Stomach (tissue), 8 donors: ENCODE measurements at regions not wholly inside any gene's neighbourhood (a gene's known extent, or its start where the extent isn't known, plus 50 kb on each side); places are given as distances from the start of the nearest gene placed in this dataset.
A peak's percentile ranks its signal among the peaks of the same experiment; 100 is the strongest.

Source experiments
- DNase-seq, 2 donors: peaks; one replicate each; pipeline versions ENCODE4 v3.0.0 to v3.0.0-alpha.2; 2013 to 2019
- H3K27ac ChIP-seq, 5 donors: fragments of 200-600 bp in 4 of 5; sonication (generic) in 4 of 5; one replicate each; pipeline ENCODE4 v1.5.1; 2013 to 2019; ENCODE audit warnings: mild to moderate bottlenecking in 1 of 5, moderate library complexity in 1 of 5
- H3K27me3 ChIP-seq, 3 donors: fragments of 200-600 bp; sonication (generic); one replicate each; pipeline ENCODE4 v1.5.1; 2017 to 2019; ENCODE audit warnings: mixed run types in 1 of 3
- H3K36me3 ChIP-seq, 4 donors: fragments of 200-600 bp; sonication (generic); 1 replicate in 3 of 4; 2 replicates in 1 of 4; pipeline ENCODE4 v1.5.1; 2016 to 2019
- H3K4me1 ChIP-seq, 4 donors: fragments of 200-600 bp; sonication (generic); one replicate each; pipeline ENCODE4 v1.5.1; 2016 to 2019
- H3K4me3 ChIP-seq, 4 donors: fragments of 200-600 bp; sonication (generic) in 3 of 4; one replicate each; pipeline ENCODE4 v1.5.1; 2016 to 2019; ENCODE audit warnings: mild to moderate bottlenecking in 1 of 4
- H3K9me3 ChIP-seq, 4 donors: fragments of 200-600 bp; sonication (generic); one replicate each; pipeline ENCODE4 v1.5.1; 2016 to 2019
- CTCF ChIP-seq, 7 experiments: fragments of 450-650 bp in 4 of 7; fragments of 200-600 bp in 3 of 7; sonication (generic) in 3 of 7; IDR thresholded peaks; one replicate each; pipeline ENCODE4 v1.5.1; 2016 to 2019; ENCODE audit warnings: antibody characterized with exemption in 7 of 7, control low read depth in 2 of 7, mild to moderate bottlenecking in 1 of 7
- EP300 ChIP-seq: sonication (generic); formaldehyde crosslinking; IDR thresholded peaks from one replicate; pipeline ENCODE4 v1.6.1; 2017; ENCODE audit warnings: antibody characterized with exemption
- POLR2A ChIP-seq, 4 donors: fragments of 450-650 bp; IDR thresholded peaks; one replicate each; pipeline ENCODE4 v1.6.1; 2016; ENCODE audit warnings: antibody characterized with exemption in 4 of 4, control low read depth in 2 of 4, mild to moderate bottlenecking in 1 of 4, moderate library complexity in 1 of 4
- POLR2AphosphoS5 ChIP-seq, 3 donors: sonication (generic); formaldehyde crosslinking; IDR thresholded peaks; one replicate each; pipeline ENCODE4 v1.6.1; 2016; ENCODE audit warnings: antibody characterized with exemption in 3 of 3
- WGBS, 5 donors: extraction: QIAGEN DNeasy Blood & Tissue Kit in 3 of 5; methylation state at CpG; one replicate each; pipeline versions ENCODE4 v1.1.5 to v1.1.7; 2013 to 2018; 5-methylcytosine and 5-hydroxymethylcytosine counted together
- intact Hi-C: fragments of 100-400 bp; cut with DNase I; formaldehyde crosslinking; loops from one replicate; pipeline ENCODE4 v1.15.1; 2023; ENCODE audit warnings: low total_unique reads
- donor health status: healthy with polysubstance abuse.
- donor health status: Bipolar disorder and iron deficiency.
- donor health status: healthy.

GRCh38 chr5:144087576-144087975, 82.9 kb downstream of the YIPF5 start:
- Histone ChIP-seq H3K27ac (no peak overlapping the region), H3K4me3 (no peak overlapping the region), H3K4me1 (peaks cover 0 to 15% (median 4%) of the 10 kb centered on the region in 4 donors), H3K36me3 (no peaks in the 10 kb centered on the region), H3K27me3 (no peaks in the 10 kb centered on the region), H3K9me3 (no peaks in the 10 kb centered on the region)
- intact Hi-C loops: no loop called here
- no peak for DNase-seq
- WGBS, 5 donors: 86 to 95% (median 94%) methylated on average over 1 of the region's 1 CpG
- TF ChIP-seq EP300: no peak
- TF ChIP-seq CTCF (IDR thresholded peaks at IDR 0.05): no peak
- TF ChIP-seq POLR2A (IDR thresholded peaks at IDR 0.05): no peak
- TF ChIP-seq POLR2AphosphoS5 (IDR thresholded peaks at IDR 0.05): no peak

DNA sequence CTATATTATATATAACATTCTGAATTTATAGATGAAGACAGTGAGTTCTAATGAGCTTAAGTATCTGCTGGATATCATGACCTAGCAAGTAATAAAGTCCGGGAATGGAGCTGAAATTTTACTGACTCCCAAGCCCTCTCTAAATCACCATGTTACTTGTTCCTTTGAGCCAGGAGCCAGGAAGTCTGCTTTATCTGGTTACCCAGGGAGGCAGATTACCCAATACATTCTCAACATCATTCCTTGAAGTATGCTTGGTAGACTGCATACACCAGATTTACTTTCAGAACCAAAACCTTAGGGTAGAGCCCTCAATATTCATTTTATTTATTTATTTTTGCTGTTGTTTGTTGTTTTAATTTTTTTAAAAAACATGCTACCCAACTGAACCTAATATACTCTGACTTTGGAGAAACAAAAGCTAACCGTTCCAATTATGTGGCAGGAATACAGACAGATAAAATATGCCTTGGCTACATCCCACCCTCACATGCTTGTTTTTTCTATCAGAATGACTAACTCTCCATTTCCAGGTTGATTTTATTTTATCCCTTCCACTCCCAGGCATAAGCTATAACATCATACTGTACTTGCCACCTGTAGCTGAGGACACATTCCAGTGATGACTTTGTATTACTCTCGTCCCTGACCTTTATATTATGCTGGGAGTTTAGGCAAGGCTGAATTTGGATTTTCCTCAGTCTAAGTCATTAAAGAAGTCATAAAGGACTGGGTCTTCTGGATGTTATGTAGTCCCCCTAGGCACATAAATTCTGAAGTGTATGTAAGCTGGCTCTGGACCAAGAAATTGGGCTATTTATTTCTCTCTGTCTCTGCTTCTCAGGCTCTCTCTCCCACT, 82.0 kb downstream of the YIPF5 start:
- no peak overlapping the region for H3K27ac ChIP-seq
- no peaks in the 10 kb centered on the region for H3K9me3 ChIP-seq
- intact Hi-C loops: no loop called here
- WGBS, 5 donors: 70 to 82% (median 78%) methylated on average over 3 of the region's 3 CpGs
- H3K36me3 ChIP-seq: no peaks in the 10 kb centered on the region
- H3K4me3 ChIP-seq: no peak overlapping the region
- DNase-seq: peak in 1 of 2 donors; percentile 46
- no peaks in the 10 kb centered on the region for H3K27me3 ChIP-seq
- TF ChIP-seq CTCF (IDR thresholded peaks at IDR 0.05) (no peak), POLR2A (IDR thresholded peaks at IDR 0.05) (no peak), EP300 (no peak), POLR2AphosphoS5 (IDR thresholded peaks at IDR 0.05) (no peak)
- peaks cover 0 to 15% (median 4%) of the 10 kb centered on the region in 4 donors for H3K4me1 ChIP-seq

DNA sequence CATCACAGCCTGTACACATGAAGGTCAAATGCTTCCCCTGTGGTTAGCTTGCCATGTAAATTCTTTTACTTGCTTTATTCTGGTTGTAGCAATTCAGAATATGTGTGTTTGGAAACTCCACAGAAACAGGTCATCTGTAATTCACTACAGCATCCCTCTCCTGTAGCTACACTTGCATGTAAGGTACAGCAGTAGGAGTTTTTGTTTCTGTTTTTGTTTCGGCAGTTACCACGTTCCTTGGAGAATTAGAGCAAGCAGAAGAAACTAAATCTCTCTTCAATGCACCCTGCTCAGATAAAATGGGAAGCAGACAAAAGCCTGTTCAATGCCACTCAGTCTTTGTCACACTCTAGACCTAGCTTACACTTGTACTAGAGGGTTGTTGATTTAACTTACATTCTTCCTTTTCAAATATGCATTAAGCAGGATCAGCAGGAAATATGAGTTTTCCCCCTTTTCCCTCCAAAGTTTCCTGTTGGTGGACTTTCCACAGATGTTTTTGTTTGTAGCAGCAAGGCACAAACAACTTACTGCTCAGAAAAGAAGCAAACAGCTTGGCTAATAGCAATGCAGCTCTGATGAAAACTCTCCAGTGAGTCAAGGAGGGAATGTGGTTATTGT, 80.9 kb downstream of the YIPF5 start:
- Histone ChIP-seq H3K27ac (no peak overlapping the region), H3K4me1 (peaks cover 0 to 15% (median 4%) of the 10 kb centered on the region in 4 donors), H3K27me3 (no peaks in the 10 kb centered on the region), H3K36me3 (no peaks in the 10 kb centered on the region), H3K4me3 (no peak overlapping the region), H3K9me3 (no peaks in the 10 kb centered on the region)
- peak in 1 of 2 donors; percentile 31 for DNase-seq
- 8 to 20% (median 11%) methylated on average over 2 of the region's 2 CpGs for WGBS, 5 donors
- no peak for TF ChIP-seq POLR2A (IDR thresholded peaks at IDR 0.05)
- TF ChIP-seq POLR2AphosphoS5 (IDR thresholded peaks at IDR 0.05): no peak
- TF ChIP-seq CTCF (IDR thresholded peaks at IDR 0.05): no peak
- TF ChIP-seq EP300: no peak
- intact Hi-C loops: no loop called here

GRCh38 chr5:144092508-144092907, 78.0 kb downstream of the YIPF5 start:
- Histone ChIP-seq H3K4me1 (peaks cover 0 to 15% (median 4%) of the 10 kb centered on the region in 4 donors), H3K27ac (no peak overlapping the region), H3K27me3 (no peaks in the 10 kb centered on the region), H3K9me3 (peaks cover 0 to 8% (median 0%) of the 10 kb centered on the region in 4 donors), H3K4me3 (no peak overlapping the region), H3K36me3 (no peaks in the 10 kb centered on the region)
- TF ChIP-seq EP300: no peak
- TF ChIP-seq POLR2A (IDR thresholded peaks at IDR 0.05): no peak
- no peak for TF ChIP-seq POLR2AphosphoS5 (IDR thresholded peaks at IDR 0.05)
- no peak for TF ChIP-seq CTCF (IDR thresholded peaks at IDR 0.05)
- no peak for DNase-seq
- intact Hi-C loops: no loop called here
- 89 to 93% (median 92%) methylated on average over 3 of the region's 3 CpGs for WGBS, 5 donors
